ENCODE measurements at regions not wholly inside any gene's neighbourhood (a gene's known extent, or its start where the extent isn't known, plus 50 kb on each side); places are given as distances from the start of the nearest gene placed in this dataset.

DNA sequence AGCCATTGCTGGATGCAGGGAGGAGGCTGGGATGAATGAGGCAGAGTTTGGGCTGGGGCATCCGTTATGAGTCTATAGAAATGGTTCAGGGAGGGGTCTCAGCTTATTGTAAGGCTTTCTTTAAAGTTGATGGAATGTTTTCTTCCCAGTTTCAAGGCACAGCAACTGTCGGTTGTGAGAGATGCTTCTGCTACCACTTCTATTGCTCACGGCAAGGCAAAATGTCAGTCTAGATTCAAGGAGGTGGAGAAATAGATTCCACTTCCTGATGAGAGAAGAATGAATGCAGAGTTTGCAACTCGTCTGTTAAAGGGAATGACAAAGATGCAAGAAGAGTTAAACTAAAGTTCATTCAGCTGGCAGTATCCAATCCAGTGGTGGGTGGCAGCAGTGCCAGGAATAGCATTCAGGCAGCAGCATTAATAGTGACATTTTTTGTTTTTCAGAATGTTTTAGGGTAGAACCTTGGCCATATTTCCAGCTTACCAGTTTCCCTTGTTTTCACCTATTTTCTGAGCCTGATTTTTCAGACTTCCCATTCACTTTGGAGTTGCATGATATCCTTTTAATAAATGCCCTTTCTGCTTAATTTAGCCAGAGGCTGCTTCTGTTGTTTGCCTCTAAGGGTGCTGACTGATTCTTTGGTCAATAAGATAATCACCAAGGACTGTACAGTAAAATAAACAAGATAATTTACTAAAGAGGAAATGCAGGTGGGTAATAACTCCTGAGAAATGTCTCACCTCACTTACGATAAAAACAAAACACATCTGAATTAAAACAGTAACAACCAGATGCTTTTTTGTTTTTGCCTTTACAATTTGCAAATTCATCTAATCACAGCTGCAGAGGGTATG is 138.4 kb downstream of the RPIA start:
- H3K36me3 Mint-ChIP-seq = no peaks in the 10 kb centered on the region
- DNase-seq (ENCODE audit: low spot score in 2 of 2) (no peak), ATAC-seq (no peak)

DNA sequence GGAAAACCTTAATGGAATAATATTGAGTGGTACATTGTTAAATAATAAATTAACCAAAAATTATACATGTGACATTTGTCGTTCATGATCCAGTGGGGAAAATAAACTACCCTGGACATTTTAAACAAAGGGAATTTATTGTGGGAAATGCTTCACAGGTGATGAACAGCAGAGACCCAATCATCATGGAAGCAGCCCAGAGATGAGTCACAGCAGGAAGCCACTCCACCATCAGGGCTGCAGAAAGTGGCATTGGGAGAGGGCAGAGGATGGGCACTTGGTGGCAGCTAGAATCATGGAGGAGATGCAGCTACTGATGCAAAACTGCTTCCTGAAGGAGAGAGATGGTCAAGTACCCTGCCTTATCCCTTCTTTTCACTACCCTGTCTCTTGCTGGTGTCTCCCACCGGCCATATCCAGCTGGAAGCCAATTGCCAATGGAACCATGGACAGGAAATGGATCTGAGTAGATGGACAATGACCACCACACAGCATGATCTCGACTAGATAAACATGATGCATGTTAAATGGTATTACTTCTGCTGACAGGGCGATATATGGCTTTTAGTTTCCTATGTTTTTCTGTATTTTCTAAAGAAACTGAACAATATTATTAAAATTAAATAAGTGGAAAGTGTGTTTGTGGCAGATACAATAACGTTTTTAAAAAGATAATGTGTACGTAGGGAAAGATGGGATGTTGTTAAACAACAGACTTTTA is 139.8 kb downstream of the RPIA start:
- H3K36me3 Mint-ChIP-seq = no peaks in the 10 kb centered on the region
- ATAC-seq (no peak), DNase-seq (ENCODE audit: low spot score in 2 of 2) (no peak)

More for the DNA sequence above, 138.4 kb downstream of the RPIA start:
- H3K9me3 Mint-ChIP-seq = no peaks in the 10 kb centered on the region
- no peak overlapping the region for H3K27ac Mint-ChIP-seq

DNA sequence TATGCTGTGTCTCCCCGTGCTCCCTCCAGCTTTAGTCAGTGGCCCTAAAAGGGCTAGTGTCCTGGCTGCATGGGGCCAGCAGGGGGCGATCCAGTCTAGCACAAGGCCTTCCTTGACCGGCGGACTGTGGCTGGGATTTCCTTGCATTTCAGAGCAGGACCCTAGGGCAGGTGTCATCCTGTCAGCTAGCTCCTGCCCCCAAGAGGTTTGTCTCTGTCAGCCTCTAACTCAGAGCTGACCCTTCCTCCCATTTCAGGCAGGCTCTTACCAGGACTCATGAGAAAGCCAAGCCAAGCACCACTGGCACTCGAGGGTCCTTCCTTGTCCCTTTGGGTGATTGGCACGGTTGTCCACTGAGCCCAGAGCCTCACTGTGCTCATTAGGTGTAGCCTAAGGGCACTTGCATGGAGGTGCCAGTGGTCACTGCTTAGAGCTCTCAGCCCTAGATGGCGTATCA is 140.3 kb downstream of the RPIA start:
- H3K9me3 Mint-ChIP-seq = no peaks in the 10 kb centered on the region
- ATAC-seq (peak; percentile 70 to 77), DNase-seq (ENCODE audit: low spot score in 2 of 2) (peak in 1 of 2 donors; percentile 61)
- H3K27ac Mint-ChIP-seq = no peak overlapping the region
- H3K36me3 Mint-ChIP-seq = no peaks in the 10 kb centered on the region

More for the DNA sequence above, 139.8 kb downstream of the RPIA start:
- H3K9me3 Mint-ChIP-seq = no peaks in the 10 kb centered on the region
- H3K27ac Mint-ChIP-seq = no peak overlapping the region

DNA sequence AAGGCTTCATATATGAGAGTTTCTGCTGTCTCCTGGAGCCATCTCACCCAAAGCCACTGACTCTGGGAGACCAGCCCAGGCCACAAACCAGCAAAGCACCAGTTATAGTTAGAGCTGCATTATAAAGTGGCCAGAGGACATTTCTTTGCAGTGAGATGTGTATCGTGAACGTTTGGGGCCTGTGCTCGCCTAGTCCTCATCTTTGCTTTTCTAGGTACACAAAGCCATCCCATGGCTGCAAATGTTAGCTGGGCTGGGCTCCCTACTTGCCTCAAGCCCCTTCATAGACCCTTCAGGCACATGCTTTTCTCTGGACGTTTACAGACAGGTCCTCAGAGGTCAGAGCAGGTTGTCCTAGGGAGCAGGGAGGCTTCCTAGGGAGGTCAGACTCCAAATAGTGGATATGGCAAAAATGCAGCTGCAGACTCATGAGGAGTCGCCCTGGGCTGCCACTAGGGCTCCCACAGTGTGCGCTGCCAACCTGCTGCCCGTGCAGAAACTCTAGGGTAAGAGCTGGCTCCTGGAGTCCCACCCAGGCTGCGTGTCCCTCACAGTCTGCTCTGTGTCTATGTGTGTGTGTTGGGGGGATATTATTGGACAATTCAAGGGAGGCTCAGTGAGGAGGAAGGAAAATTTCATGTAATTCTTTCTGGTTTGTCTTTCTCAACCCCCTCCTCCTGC is 141.0 kb downstream of the RPIA start:
- no peak for ATAC-seq
- Mint-ChIP-seq H3K9me3 (no peaks in the 10 kb centered on the region), H3K27ac (no peak overlapping the region), H3K36me3 (no peaks in the 10 kb centered on the region)
- no peak for DNase-seq (ENCODE audit: low spot score in 2 of 2)

DNA sequence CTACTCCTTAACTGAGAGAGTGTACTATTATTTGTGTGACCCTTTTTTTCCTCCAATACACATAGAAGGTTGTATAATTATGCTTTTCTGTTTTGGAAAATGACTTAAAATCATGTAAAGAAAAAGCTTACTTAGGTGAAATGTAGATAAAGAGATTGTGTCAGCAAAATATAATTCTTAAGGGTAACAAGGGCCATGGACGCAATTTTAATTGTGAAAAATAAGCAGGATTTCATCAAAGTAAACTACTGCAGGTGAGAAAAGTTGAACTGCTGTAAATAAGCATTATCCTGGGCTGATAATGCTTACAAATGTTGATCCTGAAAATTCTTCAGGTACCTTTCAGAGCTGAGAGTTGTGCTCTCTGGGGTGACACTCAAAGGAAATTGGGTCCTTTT is 141.5 kb downstream of the RPIA start:
- ATAC-seq = no peak
- no peak for DNase-seq (ENCODE audit: low spot score in 2 of 2)
- Mint-ChIP-seq H3K36me3 (no peaks in the 10 kb centered on the region), H3K9me3 (no peaks in the 10 kb centered on the region), H3K27ac (no peak overlapping the region)

DNA sequence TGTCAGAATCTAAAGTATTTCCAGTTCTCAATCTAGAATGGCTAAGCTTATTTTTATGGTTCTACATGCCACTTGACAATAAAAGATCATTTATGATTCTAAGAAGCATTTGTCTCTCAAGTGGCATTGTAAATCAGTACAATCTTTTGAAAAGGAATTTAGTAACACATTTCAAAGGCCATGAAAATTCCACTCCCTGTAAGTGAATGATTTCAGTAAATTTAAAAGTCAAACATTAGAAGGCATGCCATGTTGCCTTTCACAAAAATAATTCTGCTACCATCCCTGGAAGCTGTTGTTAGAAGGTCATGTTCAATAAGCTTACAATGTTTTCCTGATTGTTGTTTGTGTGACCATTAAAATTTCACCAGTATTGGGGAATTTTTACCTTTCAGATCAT is 142.9 kb downstream of the RPIA start:
- DNase-seq (ENCODE audit: low spot score in 2 of 2) (no peak), ATAC-seq (no peak)
- Mint-ChIP-seq H3K36me3 (no peaks in the 10 kb centered on the region), H3K27ac (no peak overlapping the region), H3K9me3 (no peaks in the 10 kb centered on the region)

DNA sequence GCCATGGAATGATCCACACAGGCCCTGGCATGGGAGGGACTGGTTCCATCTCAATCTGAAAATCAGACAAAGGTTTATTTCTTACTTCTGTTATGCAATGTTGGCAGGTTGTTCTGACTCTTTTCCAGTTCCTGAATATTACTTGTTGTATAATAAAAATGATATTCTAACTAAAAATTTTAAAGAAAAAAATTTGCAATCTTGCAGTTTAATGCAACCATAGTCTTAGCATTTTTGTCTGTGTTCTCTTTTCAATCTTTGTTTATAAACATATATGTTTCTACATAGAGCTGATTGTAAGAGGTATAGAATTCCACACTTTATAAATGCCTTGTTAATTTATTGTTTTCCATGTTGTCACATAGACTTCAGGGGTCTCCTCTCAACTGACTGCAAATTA is 143.4 kb downstream of the RPIA start:
- H3K9me3 Mint-ChIP-seq = no peaks in the 10 kb centered on the region
- no peaks in the 10 kb centered on the region for H3K36me3 Mint-ChIP-seq
- no peak overlapping the region for H3K27ac Mint-ChIP-seq
- no peak for ATAC-seq
- no peak for DNase-seq (ENCODE audit: low spot score in 2 of 2)

DNA sequence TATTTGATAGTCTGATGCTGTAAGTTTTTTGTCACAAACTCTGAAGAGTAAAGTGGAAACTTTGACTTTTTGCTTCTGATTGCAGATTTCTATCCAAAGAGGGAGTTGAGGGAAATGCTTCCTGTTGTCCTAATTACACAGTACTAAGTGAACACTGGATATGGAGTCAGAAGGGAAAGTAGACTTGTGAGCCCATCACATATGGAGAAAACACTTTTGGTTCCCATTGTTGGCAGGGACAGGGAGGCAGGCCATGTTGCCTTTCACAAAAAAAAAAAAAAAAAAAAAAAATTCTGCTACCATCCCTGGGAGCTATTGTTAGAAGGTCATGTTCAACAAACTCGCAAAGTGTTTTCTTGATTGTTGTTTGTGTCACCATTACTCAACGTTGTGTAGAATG is 144.3 kb downstream of the RPIA start:
- no peaks in the 10 kb centered on the region for H3K36me3 Mint-ChIP-seq
- no peak overlapping the region for H3K27ac Mint-ChIP-seq
- no peaks in the 10 kb centered on the region for H3K9me3 Mint-ChIP-seq
- no peak for DNase-seq (ENCODE audit: low spot score in 2 of 2)
- no peak for ATAC-seq

DNA sequence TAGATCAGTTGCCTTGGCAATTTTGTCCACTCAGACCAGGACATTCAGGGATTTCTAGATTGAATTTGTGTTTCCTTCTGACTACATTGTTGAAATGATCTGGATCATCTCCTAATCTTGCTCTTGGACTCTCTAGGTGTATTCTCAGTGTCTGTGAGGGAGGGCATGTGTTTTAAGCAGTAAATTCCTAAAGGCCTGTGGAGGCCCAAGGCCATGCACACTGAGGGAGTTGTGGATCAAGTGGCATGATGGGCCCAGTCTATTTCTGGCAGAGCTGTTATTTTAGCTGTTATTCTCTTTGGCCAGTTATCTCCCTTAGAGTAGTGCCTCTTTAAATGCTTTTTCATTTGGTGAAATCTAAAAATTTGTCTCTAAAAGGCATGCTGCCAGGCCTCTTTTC is 144.9 kb downstream of the RPIA start:
- no peak overlapping the region for H3K27ac Mint-ChIP-seq
- no peaks in the 10 kb centered on the region for H3K36me3 Mint-ChIP-seq
- ATAC-seq (no peak), DNase-seq (ENCODE audit: low spot score in 2 of 2) (no peak)
- H3K9me3 Mint-ChIP-seq = no peaks in the 10 kb centered on the region

DNA sequence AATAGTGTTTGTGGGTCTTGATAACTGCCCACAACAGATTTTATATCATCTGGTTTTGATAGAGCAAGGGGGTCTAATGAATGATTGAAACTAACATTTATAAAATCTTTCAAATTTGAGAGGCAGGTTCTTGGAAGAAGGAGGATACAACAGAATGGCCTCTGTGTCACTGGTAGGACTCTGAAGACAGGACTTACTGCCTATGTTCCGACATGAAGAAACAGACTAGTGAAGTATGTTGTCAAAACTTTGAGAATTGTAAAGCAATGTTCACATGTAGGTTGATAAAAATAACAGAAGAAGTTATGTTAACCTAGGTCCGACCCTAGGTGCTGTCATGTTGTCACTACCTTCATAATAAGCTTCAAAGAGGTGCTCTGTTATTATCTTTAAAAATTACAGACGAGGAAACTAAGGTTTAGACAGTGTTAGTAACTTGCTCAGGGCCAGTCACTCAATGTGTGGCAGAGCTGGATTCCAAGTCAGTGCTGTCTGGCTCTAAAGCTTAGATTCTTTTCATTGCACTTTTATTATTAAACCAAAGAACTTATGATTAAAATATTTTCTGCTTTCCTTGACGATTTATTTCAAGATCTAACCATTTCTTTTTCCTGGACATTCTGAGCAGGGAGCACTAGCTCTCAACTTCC is 146.2 kb downstream of the RPIA start:
- ATAC-seq = no peak
- H3K27ac Mint-ChIP-seq = no peak overlapping the region
- no peaks in the 10 kb centered on the region for H3K9me3 Mint-ChIP-seq
- H3K36me3 Mint-ChIP-seq = no peaks in the 10 kb centered on the region
- DNase-seq (ENCODE audit: low spot score in 2 of 2) = no peak

DNA sequence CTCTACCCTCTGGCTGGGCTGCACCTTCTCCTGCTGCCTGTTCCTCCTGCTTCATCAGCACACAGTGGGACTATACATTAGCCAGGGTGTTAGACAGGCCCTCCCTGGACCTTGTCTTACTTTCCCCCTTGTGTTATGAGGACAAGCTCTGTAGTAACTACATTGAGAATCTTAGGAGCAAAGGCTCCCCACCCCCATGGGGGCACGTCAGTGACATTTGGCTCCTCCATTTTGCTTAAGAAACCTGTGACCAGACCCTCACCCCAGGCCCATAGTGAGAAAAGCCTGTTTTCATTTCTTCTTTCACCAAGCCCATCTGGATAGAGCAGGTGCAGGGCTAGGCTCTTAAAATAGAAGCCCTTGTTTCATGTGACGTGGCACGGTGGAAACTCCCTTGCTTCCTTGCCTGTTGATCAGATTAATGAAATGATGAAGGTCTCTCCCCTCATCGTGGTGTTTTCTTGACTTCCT is 146.7 kb downstream of the RPIA start:
- no peaks in the 10 kb centered on the region for H3K36me3 Mint-ChIP-seq
- DNase-seq (ENCODE audit: low spot score in 2 of 2) (no peak), ATAC-seq (no peak)
- H3K27ac Mint-ChIP-seq = no peak overlapping the region
- no peaks in the 10 kb centered on the region for H3K9me3 Mint-ChIP-seq

DNA sequence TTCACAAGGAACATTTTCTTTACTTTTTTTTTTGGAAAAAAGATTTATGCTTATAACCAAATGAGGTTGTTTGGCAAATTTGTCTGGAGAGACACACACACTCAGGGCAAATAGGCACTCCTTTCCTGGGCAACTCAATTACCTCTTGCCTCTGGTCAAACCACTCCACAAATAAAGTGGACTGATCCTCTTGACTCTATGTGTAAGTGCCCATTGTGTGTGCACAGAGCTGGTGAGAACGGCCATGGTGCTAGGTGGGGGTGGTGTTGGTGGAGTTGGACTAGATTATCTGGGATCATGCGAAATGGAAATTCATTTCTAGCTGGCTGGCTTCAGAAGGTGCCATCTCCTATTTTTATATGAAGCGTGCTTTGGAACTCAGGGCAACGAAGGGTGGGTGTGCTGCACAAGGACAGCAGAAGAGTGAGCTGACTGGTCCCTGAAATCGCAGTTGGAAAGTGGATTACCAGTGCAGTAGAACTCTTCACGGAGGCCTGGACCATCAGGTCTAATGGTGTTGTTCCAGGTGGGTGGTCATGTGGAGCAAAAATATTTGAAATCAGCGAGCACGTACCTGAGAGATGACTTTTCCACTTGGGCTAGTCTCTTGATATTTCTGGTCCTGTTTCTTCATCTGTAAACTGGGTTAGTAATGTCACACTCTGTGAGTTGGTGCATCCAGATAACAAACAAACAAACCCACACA is 149.9 kb downstream of the RPIA start:
- no peaks in the 10 kb centered on the region for H3K36me3 Mint-ChIP-seq
- no peak for DNase-seq (ENCODE audit: low spot score in 2 of 2)
- no peak for ATAC-seq
- H3K9me3 Mint-ChIP-seq = no peaks in the 10 kb centered on the region
- no peak overlapping the region for H3K27ac Mint-ChIP-seq

DNA sequence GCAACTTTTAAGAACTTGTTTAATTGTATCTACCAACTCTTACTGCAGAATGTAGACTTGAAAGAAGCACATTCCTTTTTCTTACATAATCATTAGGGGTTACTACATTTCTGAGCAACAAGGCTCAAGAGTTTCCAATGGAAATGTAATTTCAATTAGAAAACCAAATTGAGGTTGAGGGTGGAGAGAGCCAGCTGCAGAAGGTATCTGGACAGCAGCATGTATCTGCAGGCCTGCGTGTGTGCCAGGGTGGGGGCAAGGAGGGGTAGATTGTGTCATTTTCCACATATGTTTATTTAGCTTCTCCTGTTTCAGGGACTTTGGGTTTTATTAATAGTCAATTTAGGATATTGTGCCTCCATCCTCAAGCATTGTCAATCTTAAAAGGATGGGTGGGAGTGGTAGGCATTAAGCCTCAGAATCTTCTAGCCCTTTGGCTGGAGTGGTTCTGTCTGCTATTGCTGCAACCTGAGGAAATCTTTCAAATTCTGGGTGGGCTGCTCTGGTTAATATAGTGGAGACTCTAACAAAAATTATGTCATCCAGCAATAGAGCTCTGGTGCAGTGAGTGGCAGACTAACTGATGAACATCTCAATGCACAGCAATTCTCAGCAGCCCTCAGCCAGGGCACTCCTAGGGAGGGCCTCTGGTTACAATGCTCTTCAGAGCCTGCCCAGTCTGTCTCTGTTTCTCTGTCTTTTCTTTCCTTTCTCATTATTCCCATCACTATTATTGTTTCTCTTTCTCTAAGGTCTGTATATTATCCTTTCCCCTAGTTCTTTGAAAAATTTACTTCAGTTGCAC is 151.4 kb downstream of the RPIA start:
- no peak overlapping the region for H3K27ac Mint-ChIP-seq
- H3K9me3 Mint-ChIP-seq = no peaks in the 10 kb centered on the region

DNA sequence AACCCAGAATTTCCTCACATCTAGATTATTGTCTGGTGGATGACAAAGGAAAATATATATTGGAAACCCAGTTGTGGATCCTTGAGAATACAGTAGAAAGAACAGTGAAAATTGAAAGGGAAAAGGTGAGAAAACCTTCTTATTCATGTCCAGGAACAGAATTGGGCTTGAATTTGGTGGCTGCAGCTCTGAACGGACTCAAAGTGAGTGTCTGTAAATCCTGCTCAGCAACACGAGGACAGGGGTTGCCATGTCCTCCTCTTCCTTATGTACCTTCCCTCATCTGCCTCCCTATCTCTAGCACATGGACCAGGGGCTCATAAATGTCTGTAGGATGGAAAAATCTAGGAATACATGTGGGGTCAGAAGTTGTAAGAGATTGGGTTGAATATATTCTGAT is 152.2 kb downstream of the RPIA start:
- Mint-ChIP-seq H3K9me3 (no peaks in the 10 kb centered on the region), H3K36me3 (no peaks in the 10 kb centered on the region)

More for the DNA sequence above, 151.4 kb downstream of the RPIA start:
- ATAC-seq (no peak), DNase-seq (ENCODE audit: low spot score in 2 of 2) (no peak)
- no peaks in the 10 kb centered on the region for H3K36me3 Mint-ChIP-seq

DNA sequence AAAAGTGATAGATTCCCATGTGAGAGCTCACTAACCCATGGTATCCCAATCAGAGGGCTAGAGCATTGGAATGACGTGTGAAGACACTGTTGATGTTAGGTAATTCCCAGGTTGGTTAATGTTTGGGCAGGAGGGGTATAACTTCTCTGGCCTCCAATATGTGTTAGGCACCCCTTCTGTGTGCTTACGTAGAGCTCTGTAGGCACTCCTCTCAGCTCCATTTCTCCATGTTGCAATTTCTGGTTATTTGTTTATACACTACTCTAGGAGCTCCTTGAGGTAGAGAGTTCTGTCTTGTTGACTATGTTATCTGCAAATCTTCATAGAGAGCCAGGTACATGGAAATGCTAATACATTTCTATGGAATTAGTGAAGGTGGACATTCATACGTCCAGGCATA is 153.5 kb downstream of the RPIA start:
- H3K27ac Mint-ChIP-seq = no peak overlapping the region
- no peaks in the 10 kb centered on the region for H3K9me3 Mint-ChIP-seq
- H3K36me3 Mint-ChIP-seq = no peaks in the 10 kb centered on the region
- ATAC-seq (no peak), DNase-seq (ENCODE audit: low spot score in 2 of 2) (no peak)

More for the DNA sequence above, 152.2 kb downstream of the RPIA start:
- H3K27ac Mint-ChIP-seq = no peak overlapping the region
- DNase-seq (ENCODE audit: low spot score in 2 of 2) = no peak
- ATAC-seq = no peak
